ENCODE measurements at regions not wholly inside any gene's neighbourhood (a gene's known extent, or its start where the extent isn't known, plus 50 kb on each side); places are given as distances from the start of the nearest gene placed in this dataset.

DNA sequence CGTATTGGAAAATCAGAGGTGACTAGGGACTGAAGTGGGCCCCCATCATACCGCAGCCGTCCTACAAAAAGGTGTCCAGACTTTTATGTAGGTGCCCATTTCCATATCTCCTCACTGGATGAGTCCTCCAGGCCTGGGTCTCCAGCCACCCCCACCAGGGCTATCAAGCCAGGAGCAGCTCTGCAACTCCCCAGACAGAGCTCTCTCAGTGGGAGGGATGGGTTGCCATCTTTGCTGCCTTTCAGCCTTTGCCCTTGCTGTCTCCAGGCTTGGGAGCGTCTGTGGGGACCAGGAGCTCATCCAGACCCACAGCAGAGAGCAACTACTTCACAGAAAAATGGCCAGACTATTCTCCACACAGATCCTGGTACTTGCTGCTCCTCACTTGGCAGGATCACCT is 802.7 kb upstream of the IGFBP3 start:
- Histone ChIP-seq H3K9me3 (no peaks in the 10 kb centered on the region), H3K27me3 (no peaks in the 10 kb centered on the region), H3K36me3 (no peaks in the 10 kb centered on the region), H3K4me3 (no peak overlapping the region), H3K4me1 (no peaks in the 10 kb centered on the region), H3K27ac (no peak overlapping the region)
- TF ChIP-seq CTCF (IDR thresholded peaks at IDR 0.05) (no peak), POLR2A (IDR thresholded peaks at IDR 0.05) (no peak), POLR2AphosphoS5 (IDR thresholded peaks at IDR 0.05; ENCODE audit: insufficient read depth in 1 of 2, low read depth in 1 of 2) (no peak)
- intact Hi-C loops (cut with DNase I) = no loop called here
- DNase-seq (ENCODE audit: extremely low spot score in 2 of 2) = no peak

GRCh38 chr7:46723003-46723402 is 801.9 kb upstream of the IGFBP3 start:
- Histone ChIP-seq H3K9me3 (no peaks in the 10 kb centered on the region), H3K4me3 (no peak overlapping the region), H3K4me1 (no peaks in the 10 kb centered on the region), H3K27me3 (no peaks in the 10 kb centered on the region), H3K36me3 (no peaks in the 10 kb centered on the region), H3K27ac (no peak overlapping the region)
- DNase-seq (ENCODE audit: extremely low spot score in 2 of 2) = no peak
- intact Hi-C loops (cut with DNase I) = no loop called here
- TF ChIP-seq POLR2AphosphoS5 (IDR thresholded peaks at IDR 0.05; ENCODE audit: insufficient read depth in 1 of 2, low read depth in 1 of 2) (no peak), CTCF (IDR thresholded peaks at IDR 0.05) (no peak), POLR2A (IDR thresholded peaks at IDR 0.05) (no peak)

DNA sequence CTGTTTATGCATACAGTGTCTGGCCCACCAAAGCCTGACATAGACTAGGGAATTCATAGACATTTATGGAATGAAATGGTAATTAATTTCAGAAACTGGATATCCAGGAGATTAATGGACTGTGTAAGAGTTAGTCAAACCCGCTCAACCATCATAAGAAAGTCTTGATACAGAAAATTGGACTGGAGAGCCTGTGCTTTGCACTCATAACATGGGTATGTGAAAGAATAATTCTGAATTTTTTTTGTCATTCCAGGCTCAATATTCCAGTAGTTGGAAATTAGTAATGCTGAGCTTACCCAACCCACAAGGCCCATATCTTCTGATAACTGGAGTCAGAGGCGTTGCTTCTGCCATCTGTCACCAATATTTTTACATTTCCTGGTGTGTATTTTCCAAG is 799.7 kb upstream of the IGFBP3 start:
- no peak overlapping the region for H3K27ac ChIP-seq
- intact Hi-C loops (cut with DNase I) = no loop called here
- no peak for DNase-seq (ENCODE audit: extremely low spot score in 2 of 2)
- no peaks in the 10 kb centered on the region for H3K9me3 ChIP-seq
- no peaks in the 10 kb centered on the region for H3K27me3 ChIP-seq
- H3K36me3 ChIP-seq = no peaks in the 10 kb centered on the region
- no peaks in the 10 kb centered on the region for H3K4me1 ChIP-seq
- TF ChIP-seq CTCF (IDR thresholded peaks at IDR 0.05) (no peak), POLR2A (IDR thresholded peaks at IDR 0.05) (no peak), POLR2AphosphoS5 (IDR thresholded peaks at IDR 0.05; ENCODE audit: insufficient read depth in 1 of 2, low read depth in 1 of 2) (no peak)
- H3K4me3 ChIP-seq = no peak overlapping the region

GRCh38 chr7:46719616-46720015 is 798.5 kb upstream of the IGFBP3 start:
- no peak overlapping the region for H3K4me3 ChIP-seq
- no peaks in the 10 kb centered on the region for H3K4me1 ChIP-seq
- no peaks in the 10 kb centered on the region for H3K9me3 ChIP-seq
- no peak for TF ChIP-seq POLR2AphosphoS5 (IDR thresholded peaks at IDR 0.05; ENCODE audit: insufficient read depth in 1 of 2, low read depth in 1 of 2)
- TF ChIP-seq CTCF (IDR thresholded peaks at IDR 0.05) = no peak
- no peak for TF ChIP-seq POLR2A (IDR thresholded peaks at IDR 0.05)
- H3K27me3 ChIP-seq = no peaks in the 10 kb centered on the region
- intact Hi-C loops (cut with DNase I) = no loop called here
- no peak overlapping the region for H3K27ac ChIP-seq
- no peak for DNase-seq (ENCODE audit: extremely low spot score in 2 of 2)
- H3K36me3 ChIP-seq = no peaks in the 10 kb centered on the region

- no peak overlapping the region for H3K27ac ChIP-seq
- no peaks in the 10 kb centered on the region for H3K9me3 ChIP-seq
- H3K4me3 ChIP-seq = no peak overlapping the region
- no peak for DNase-seq (ENCODE audit: extremely low spot score in 2 of 2)
- peaks cover 5% of the 10 kb centered on the region for H3K4me1 ChIP-seq
- TF ChIP-seq POLR2AphosphoS5 (IDR thresholded peaks at IDR 0.05; ENCODE audit: insufficient read depth in 1 of 2, low read depth in 1 of 2) (no peak), CTCF (IDR thresholded peaks at IDR 0.05) (no peak), POLR2A (IDR thresholded peaks at IDR 0.05) (no peak)
- H3K36me3 ChIP-seq = no peaks in the 10 kb centered on the region
- H3K27me3 ChIP-seq = no peaks in the 10 kb centered on the region
- intact Hi-C loops (cut with DNase I) = no loop called here
These were observed 795.9 kb upstream of the IGFBP3 start for GRCh38 chr7:46716926-46717325.
